ENCODE measurements at regions not wholly inside any gene's neighbourhood (a gene's known extent, or its start where the extent isn't known, plus 50 kb on each side); places are given as distances from the start of the nearest gene placed in this dataset.

- DNase-seq = no peak
Observed at GRCh38 chr4:164488114-164488513, 265.8 kb upstream of the SMIM31 start.

- DNase-seq = no peak
Observed at GRCh38 chr4:164501074-164501473, 252.9 kb upstream of the SMIM31 start.

GRCh38 chr4:164503874-164504273 is 250.1 kb upstream of the SMIM31 start:
- no peak for DNase-seq

- no peak for DNase-seq
Observed at GRCh38 chr4:164508097-164508496, 245.8 kb upstream of the SMIM31 start.

- DNase-seq = no peak
Observed at GRCh38 chr4:164508771-164509170, 245.2 kb upstream of the SMIM31 start.

- no peak for DNase-seq
Observed at GRCh38 chr4:164509951-164510350, 244.0 kb upstream of the SMIM31 start.

- DNase-seq = no peak
Observed at GRCh38 chr4:164512124-164512523, 241.8 kb upstream of the SMIM31 start.

- no peak for DNase-seq
Observed at GRCh38 chr4:164514765-164515164, 239.2 kb upstream of the SMIM31 start.

- DNase-seq = no peak
Observed at GRCh38 chr4:164524789-164525188, 229.1 kb upstream of the SMIM31 start.

GRCh38 chr4:164526933-164527583 is 226.9 kb upstream of the SMIM31 start:
- no peak for DNase-seq

GRCh38 chr4:164529058-164529457 is 224.9 kb upstream of the SMIM31 start:
- no peak for DNase-seq

GRCh38 chr4:164529486-164529885 is 224.4 kb upstream of the SMIM31 start:
- DNase-seq = no peak

- DNase-seq = no peak
Observed at GRCh38 chr4:164531336-164531735, 222.6 kb upstream of the SMIM31 start.

- DNase-seq = peak; percentile 53
Observed at GRCh38 chr4:164536814-164537213, 217.1 kb upstream of the SMIM31 start.

GRCh38 chr4:164538097-164538496 is 215.8 kb upstream of the SMIM31 start:
- no peak for DNase-seq

- DNase-seq = no peak
Observed at GRCh38 chr4:164540987-164541386, 212.9 kb upstream of the SMIM31 start.

- DNase-seq = no peak
Observed at GRCh38 chr4:164542431-164542830, 211.5 kb upstream of the SMIM31 start.

- no peak for DNase-seq
Observed at GRCh38 chr4:164550989-164551712, 202.8 kb upstream of the SMIM31 start.

- no peak for DNase-seq
Observed at GRCh38 chr4:164551713-164552040, 202.3 kb upstream of the SMIM31 start.

- no peak for DNase-seq
Observed at GRCh38 chr4:164571593-164572390, 182.1 kb upstream of the SMIM31 start.

- no peak for DNase-seq
Observed at GRCh38 chr4:164572877-164573279, 181.1 kb upstream of the SMIM31 start.

GRCh38 chr4:164575861-164576260 is 178.1 kb upstream of the SMIM31 start:
- DNase-seq = no peak
